ENCODE measurements at regions not wholly inside any gene's neighbourhood (a gene's known extent, or its start where the extent isn't known, plus 50 kb on each side); places are given as distances from the start of the nearest gene placed in this dataset.

DNA sequence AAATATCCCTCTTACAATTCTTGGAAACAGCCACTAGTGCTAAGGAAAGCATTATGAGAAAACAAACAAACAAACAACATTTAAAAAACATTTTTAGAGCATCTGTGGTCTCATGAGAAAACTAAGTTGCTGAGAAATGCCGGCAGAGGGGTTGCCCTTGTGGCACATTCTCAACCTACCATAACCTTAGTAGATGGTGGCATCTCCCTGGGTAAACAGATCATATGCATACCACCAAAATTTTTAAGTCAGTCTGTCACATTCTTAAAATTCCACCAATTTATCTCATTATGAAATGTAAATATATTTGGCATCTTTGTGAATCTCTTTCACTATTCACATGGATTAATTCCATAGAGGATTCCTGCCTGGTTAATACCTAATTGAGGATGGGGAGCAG is 575.7 kb upstream of the MARCKS start:
- Histone ChIP-seq H3F3A (replicated peaks; ENCODE audit: insufficient read depth) (no peaks in the 10 kb centered on the region), H3K4me2 (no peak overlapping the region), H3K4me3 (ENCODE audit: low read depth in 2 of 2, low read length in 1 of 2) (no peak overlapping the region), H3K9me3 (peaks cover 10% of the 10 kb centered on the region; the same call in 1 of the 2 replicates), H3K9ac (no peak overlapping the region), H2AFZ (ENCODE audit: low read depth) (peak overlapping the region; percentile 45; the same call in 1 of the 2 replicates), H3K79me2 (ENCODE audit: insufficient read depth) (no peaks in the 10 kb centered on the region), H3K9me2 (no peaks in the 10 kb centered on the region), H4K20me1 (ENCODE audit: insufficient read depth) (no peaks in the 10 kb centered on the region), H3K27me3 (ENCODE audit: insufficient read depth) (no peaks in the 10 kb centered on the region), H3K27ac (ENCODE audit: low read depth in 2 of 2, low read length in 1 of 2) (peak overlapping the region; percentile 25 to 76; a peak in 3 of 4 replicates), H3K4me1 (ENCODE audit: control insufficient read depth in 1 of 2, insufficient read depth in 2 of 2, low read depth in 1 of 2, low read length in 1 of 2) (peaks cover 0 to 6% of the 10 kb centered on the region in 2 experiments; a peak in 2 of 4 replicates), H3K36me3 (replicated peaks in 1 of 2; ENCODE audit: control insufficient read depth in 1 of 2, insufficient read depth in 2 of 2, low read length in 1 of 2) (no peaks in the 10 kb centered on the region)
- TF ChIP-seq ELF1 (IDR thresholded peaks at IDR 0.05) (no peak), MEF2A (IDR thresholded peaks at IDR 0.05; ENCODE audit: borderline replicate concordance, low read depth) (no peak), RCOR1 (IDR thresholded peaks at IDR 0.05; ENCODE audit: low read length) (no peak), SMC3 (IDR thresholded peaks at IDR 0.05; ENCODE audit: low read depth, low read length) (no peak), MXI1 (IDR thresholded peaks at IDR 0.05; ENCODE audit: low read depth, low read length) (no peak), EZH2phosphoT487 (IDR thresholded peaks at IDR 0.05; ENCODE audit: borderline replicate concordance, low read depth) (no peak), NFIC (IDR thresholded peaks at IDR 0.05; ENCODE audit: borderline replicate concordance) (no peak), EP300 (IDR thresholded peaks at IDR 0.05; ENCODE audit: borderline replicate concordance in 1 of 2, low read depth in 1 of 2, low read length in 1 of 2) (no peak), TEAD4 (IDR thresholded peaks at IDR 0.05; ENCODE audit: borderline replicate concordance, insufficient read depth) (no peak), GABPA (IDR thresholded peaks at IDR 0.05; ENCODE audit: low read depth) (no peak), GATA2 (CRISPR knock-in tag; IDR thresholded peaks at IDR 0.05) (no peak), FOXM1 (IDR thresholded peaks at IDR 0.05; ENCODE audit: low read depth) (no peak), FOSL2 (IDR thresholded peaks at IDR 0.05; ENCODE audit: borderline replicate concordance, low read depth) (no peak), RAD21 (IDR thresholded peaks at IDR 0.05; ENCODE audit: low read length) (no peak), JUND (IDR thresholded peaks at IDR 0.05) (no peak)
- TF ChIP-seq, protein P1, sequence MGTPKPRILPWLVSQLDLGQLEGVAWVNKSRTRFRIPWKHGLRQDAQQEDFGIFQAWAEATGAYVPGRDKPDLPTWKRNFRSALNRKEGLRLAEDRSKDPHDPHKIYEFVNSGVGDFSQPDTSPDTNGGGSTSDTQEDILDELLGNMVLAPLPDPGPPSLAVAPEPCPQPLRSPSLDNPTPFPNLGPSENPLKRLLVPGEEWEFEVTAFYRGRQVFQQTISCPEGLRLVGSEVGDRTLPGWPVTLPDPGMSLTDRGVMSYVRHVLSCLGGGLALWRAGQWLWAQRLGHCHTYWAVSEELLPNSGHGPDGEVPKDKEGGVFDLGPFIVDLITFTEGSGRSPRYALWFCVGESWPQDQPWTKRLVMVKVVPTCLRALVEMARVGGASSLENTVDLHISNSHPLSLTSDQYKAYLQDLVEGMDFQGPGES (IDR thresholded peaks at IDR 0.05; ENCODE audit: low read depth, low read length): no peak
- TF ChIP-seq, protein P2, sequence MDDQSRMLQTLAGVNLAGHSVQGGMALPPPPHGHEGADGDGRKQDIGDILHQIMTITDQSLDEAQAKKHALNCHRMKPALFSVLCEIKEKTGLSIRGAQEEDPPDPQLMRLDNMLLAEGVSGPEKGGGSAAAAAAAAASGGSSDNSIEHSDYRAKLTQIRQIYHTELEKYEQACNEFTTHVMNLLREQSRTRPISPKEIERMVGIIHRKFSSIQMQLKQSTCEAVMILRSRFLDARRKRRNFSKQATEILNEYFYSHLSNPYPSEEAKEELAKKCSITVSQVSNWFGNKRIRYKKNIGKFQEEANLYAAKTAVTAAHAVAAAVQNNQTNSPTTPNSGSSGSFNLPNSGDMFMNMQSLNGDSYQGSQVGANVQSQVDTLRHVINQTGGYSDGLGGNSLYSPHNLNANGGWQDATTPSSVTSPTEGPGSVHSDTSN (IDR thresholded peaks at IDR 0.05): no peak
- TF ChIP-seq, protein P3, sequence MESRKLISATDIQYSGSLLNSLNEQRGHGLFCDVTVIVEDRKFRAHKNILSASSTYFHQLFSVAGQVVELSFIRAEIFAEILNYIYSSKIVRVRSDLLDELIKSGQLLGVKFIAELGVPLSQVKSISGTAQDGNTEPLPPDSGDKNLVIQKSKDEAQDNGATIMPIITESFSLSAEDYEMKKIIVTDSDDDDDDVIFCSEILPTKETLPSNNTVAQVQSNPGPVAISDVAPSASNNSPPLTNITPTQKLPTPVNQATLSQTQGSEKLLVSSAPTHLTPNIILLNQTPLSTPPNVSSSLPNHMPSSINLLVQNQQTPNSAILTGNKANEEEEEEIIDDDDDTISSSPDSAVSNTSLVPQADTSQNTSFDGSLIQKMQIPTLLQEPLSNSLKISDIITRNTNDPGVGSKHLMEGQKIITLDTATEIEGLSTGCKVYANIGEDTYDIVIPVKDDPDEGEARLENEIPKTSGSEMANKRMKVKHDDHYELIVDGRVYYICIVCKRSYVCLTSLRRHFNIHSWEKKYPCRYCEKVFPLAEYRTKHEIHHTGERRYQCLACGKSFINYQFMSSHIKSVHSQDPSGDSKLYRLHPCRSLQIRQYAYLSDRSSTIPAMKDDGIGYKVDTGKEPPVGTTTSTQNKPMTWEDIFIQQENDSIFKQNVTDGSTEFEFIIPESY (IDR thresholded peaks at IDR 0.05; ENCODE audit: borderline replicate concordance, low read depth): no peak
- DNase-seq: no peak
- CTCF ChIA-PET: no interaction called here
- POLR2A ChIA-PET: no interaction called here
- 58% methylated on average over 1 of the region's 1 CpG for WGBS (ENCODE audit: low lambda C conversion rate)

Data from SK-N-SH (cell line).